Astrocyte of the spinal cord (primary cell): ENCODE measurements at regions not wholly inside any gene's neighbourhood (a gene's known extent, or its start where the extent isn't known, plus 50 kb on each side); places are given as distances from the start of the nearest gene placed in this dataset.

ENCODE experiments used
- DNase-seq: peaks from one replicate; pipeline ENCODE4 v3.0.0; 2011; ENCODE audit warnings: low read depth, low spot score
- H3K4me3 ChIP-seq: 2 replicates; pipeline ENCODE4 v1.5.1; 2011; ENCODE audit warnings: low read depth, mild to moderate bottlenecking, low read length, moderate library complexity
- in situ Hi-C: cut with HindIII; loops from 2 replicates; pipeline ENCODE4 v1.10.0; 2017; ENCODE audit warnings: low sequenced_read_pairs
- TF ChIP-seq, protein P1 (sequence below): IDR thresholded peaks from 2 replicates; pipeline ENCODE4 v1.5.1; 2012; ENCODE audit warnings: low read depth, mild to moderate bottlenecking, low read length, inconsistent platforms

DNA sequence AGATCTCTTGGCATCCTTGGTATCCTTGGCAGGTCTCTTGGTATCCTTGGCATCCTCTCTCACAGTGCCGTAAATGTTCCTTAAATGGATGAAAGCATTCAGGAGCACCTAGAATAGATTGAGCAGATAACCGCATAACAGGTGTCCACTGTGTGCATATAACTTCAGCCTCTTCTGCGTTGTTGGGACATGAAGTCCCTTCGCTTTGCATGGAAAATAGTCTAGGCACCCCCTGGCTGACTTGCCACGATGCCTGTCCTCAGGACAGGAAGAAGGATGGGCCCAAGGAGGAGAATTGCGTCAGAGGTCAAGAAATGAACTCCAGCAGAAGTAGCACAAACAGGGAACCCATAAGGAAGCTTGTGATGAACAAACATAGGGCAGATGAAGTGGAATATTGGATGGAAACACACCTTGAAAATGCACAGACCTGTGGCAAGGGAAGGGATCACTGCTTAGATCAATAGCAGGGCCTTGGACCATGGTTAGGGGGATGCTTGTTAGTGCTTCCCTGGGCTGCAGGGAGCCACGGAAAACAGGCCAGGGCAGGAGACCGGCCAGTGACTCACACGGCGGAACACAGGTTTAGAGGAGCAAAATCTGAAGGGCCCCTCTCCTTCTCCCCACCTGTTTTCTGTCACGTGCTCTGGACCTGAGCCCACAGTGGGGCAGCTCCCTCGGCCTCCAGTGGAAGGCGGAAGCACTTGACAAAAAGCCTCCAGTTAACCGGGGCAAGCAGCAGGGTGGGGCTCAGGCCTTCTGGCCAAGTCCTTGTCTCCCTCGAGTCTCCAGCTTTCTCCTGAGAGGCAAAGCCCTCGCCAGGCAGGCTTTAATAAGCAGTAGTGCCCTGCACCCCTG, 99.2 kb upstream of the ASAP2 start:
- DNase-seq, result no peak
- no peak overlapping the region for H3K4me3 ChIP-seq
- TF ChIP-seq, protein P1, sequence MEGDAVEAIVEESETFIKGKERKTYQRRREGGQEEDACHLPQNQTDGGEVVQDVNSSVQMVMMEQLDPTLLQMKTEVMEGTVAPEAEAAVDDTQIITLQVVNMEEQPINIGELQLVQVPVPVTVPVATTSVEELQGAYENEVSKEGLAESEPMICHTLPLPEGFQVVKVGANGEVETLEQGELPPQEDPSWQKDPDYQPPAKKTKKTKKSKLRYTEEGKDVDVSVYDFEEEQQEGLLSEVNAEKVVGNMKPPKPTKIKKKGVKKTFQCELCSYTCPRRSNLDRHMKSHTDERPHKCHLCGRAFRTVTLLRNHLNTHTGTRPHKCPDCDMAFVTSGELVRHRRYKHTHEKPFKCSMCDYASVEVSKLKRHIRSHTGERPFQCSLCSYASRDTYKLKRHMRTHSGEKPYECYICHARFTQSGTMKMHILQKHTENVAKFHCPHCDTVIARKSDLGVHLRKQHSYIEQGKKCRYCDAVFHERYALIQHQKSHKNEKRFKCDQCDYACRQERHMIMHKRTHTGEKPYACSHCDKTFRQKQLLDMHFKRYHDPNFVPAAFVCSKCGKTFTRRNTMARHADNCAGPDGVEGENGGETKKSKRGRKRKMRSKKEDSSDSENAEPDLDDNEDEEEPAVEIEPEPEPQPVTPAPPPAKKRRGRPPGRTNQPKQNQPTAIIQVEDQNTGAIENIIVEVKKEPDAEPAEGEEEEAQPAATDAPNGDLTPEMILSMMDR, result no peak
- in situ Hi-C loops, result no loop called here

DNA sequence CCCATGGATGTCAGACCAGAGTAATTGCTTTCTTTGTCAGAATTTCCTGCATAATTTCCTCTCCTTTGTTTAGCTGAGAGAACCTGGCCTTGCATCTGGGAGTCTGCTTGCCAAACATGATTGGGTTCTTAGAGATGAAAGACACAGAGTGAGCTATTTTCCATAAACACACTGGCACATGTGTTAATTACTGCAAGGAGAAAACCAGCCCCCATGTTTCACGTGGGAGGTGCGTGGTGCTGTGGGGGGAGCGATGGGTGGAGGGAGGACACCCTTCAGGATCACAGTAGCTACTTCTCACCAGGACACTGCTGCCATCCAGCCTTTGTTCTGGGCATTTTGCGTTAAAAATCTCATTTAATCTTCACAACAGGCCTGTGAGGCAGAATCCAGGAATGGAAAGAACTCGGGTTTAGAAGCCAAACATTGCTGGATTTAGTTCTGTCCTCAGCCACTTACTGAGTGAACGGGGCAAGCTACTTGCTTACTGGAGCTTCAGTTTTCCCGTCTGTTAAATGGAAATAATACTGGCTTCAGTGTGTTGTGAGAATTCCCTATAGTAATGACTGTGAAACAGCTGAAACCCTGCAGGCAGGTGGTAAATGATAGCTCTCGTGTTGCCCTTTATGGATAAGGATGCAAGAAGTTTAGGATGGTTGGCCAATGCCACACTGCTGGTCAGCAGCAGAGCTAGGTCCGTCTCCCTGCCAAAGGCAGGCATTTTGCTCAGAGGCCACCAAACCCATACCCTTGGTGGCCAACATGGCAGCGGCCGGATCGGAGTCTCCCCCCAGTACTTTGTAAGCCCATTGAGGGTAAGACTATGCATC, 100.1 kb upstream of the ASAP2 start:
- no peak for DNase-seq
- in situ Hi-C loops, result no loop called here

DNA sequence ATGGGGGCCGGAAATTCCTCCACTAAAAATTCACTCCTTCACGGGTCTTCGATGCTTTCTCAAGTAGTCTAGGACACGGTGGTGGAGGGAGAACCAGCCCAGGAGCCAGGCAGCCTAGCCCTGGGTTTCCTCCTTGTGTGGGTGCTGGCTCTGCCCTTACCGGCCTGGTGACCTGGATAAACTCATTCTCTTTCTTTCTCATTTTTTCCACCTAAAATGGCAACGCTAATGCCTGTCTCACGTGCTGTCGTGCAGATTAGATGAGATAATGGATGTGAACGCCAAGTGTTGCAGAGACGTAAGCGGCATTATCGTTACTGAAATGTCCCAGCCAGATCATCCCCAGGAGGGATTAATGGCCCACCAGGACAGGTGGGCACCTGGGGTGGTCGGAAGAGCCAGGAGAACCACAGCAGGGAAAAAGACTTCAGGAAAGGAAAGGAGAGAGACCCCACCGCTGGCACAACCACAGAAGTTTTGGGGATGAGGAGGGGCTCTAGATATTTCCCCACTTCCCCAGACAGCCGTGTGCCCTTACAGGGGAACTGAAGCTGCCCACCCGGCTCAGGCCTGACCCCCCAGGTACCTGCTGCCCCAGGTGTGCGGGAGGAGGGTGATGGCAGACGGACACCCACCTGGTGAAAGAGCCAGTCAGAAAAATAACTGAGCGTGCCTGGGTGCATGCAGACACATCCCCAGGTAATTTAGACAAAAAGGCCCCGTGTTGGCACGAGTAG, 100.8 kb upstream of the ASAP2 start:
- TF ChIP-seq, protein P1, result no peak
- in situ Hi-C loops, result no loop called here

More for the DNA sequence above, 100.1 kb upstream of the ASAP2 start:
- TF ChIP-seq, protein P1, result no peak
- no peak overlapping the region for H3K4me3 ChIP-seq

DNA sequence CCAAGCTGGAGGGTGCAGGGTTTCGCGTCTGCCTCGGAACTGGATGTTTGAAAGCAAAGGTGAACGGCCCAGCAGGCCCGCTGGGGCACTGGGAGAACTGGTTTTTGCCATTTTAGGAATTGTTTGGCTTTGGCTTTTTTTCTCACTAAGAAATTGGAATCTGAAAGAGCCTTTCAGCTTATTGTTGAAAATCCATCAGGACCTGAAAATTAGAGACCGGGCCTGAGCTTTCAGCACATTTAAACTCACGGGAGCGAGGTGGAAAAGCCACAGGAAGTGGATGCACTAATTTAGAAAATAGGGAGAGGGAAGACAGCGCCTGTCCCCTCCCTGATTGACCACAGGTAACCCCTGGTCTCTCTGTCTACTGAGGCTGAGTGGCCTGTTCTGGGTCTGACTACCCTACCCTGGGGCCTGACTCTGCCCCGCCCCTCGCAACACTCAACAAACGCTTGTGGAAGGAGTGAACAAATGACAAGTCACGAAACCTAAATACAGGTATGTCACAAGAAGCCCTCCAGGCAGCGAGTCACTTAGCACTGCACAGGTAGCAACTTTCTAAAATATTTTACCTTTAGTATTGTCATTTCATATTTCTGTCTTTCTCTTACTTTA, 100.3 kb upstream of the MBOAT2 start:
- TF ChIP-seq, protein P1, result no peak
- no peak for DNase-seq
- H3K4me3 ChIP-seq, result no peak overlapping the region
- in situ Hi-C loops, result no loop called here

More for the DNA sequence above, 100.8 kb upstream of the ASAP2 start:
- no peak overlapping the region for H3K4me3 ChIP-seq
- no peak for DNase-seq

DNA sequence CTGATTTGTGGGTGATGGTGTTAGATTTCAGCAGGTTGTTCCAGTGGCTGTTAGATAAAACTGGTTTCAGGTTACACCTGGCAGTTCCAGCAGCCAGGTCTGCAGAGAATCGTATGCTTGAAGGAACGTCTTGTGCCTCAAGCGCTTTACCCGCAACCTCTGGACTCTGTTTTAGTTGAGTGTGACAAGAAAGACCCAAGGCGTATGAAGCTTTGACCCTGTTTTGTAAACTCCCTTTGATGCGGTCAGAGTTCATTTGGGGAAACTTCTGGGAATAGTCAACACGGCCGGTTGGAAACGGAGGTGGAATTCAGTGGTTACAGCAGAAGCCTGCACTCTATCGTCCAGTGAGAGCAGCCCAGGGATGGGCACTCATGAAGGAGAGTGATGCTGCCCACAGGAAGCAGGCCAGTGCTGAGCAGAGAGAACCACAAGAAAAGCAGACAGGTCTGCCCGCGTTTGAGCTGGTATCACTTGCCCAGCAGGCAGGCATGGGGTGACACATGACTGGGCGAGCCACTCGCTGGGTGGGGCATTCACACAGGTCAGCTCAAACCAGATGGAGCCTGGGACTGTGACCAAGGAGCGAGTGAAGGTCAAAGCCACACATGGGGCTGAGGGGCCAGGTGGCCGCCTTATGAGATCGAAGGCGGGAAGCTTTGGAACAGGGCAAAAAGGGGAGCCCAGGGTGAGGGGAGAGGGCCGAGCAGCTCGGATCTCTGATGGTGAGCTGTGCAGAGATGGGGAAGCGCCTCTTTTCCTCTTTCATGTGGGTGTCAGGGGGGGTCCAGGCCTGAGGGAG, 99.6 kb upstream of the MBOAT2 start:
- H3K4me3 ChIP-seq, result no peak overlapping the region
- DNase-seq, result no peak
- TF ChIP-seq, protein P1, result no peak
- in situ Hi-C loops, result no loop called here
